Bronchial epithelial cell (primary cell): ENCODE measurements at regions not wholly inside any gene's neighbourhood (a gene's known extent, or its start where the extent isn't known, plus 50 kb on each side); places are given as distances from the start of the nearest gene placed in this dataset.

Source experiments
- DNase-seq: peaks from one replicate; pipeline ENCODE4 v3.0.0-alpha.2; 2010; ENCODE audit warnings: low read depth
- FAIRE-seq: peaks from 2 replicates; lab custom pipeline; 2011; peaks lifted over from hg19 to GRCh38; lab: Jason Lieb, UNC
- H3K27me3 ChIP-seq: 2 replicates; pipeline ENCODE4 v1.5.1; 2011; ENCODE audit warnings: low read length; ENCODE audit not compliant: control insufficient read depth, insufficient read depth
- H3K36me3 ChIP-seq: 2 replicates; pipeline ENCODE4 v1.5.1; 2011; ENCODE audit warnings: low read length; ENCODE audit not compliant: control insufficient read depth, insufficient read depth
- H3K4me3 ChIP-seq: 2 replicates; pipeline ENCODE4 v1.5.1; 2011; ENCODE audit warnings: mild to moderate bottlenecking, low read depth, low read length, control low read depth
- CTCF ChIP-seq: IDR thresholded peaks from 2 replicates; pipeline ENCODE4 v1.5.1; 2011; ENCODE audit warnings: mild to moderate bottlenecking, moderate library complexity, low read length, control low read depth, inconsistent platforms; ENCODE audit not compliant: insufficient read depth, severe bottlenecking

- Histone ChIP-seq H3K27me3 (no peaks in the 10 kb centered on the region), H3K36me3 (no peaks in the 10 kb centered on the region), H3K4me3 (no peak overlapping the region)
- no peak for TF ChIP-seq CTCF
- no peak for DNase-seq
- FAIRE-seq = no peak
Measured at GRCh38 chr5:35477911-35478310, 139.8 kb upstream of the SPEF2 start.

- H3K4me3 ChIP-seq = no peak overlapping the region
- FAIRE-seq (no peak), DNase-seq (no peak)
- H3K36me3 ChIP-seq = no peaks in the 10 kb centered on the region
- no peaks in the 10 kb centered on the region for H3K27me3 ChIP-seq
- no peak for TF ChIP-seq CTCF
Measured at GRCh38 chr5:35477321-35477720, 140.3 kb upstream of the SPEF2 start.

GRCh38 chr5:35476797-35477196 is 140.9 kb upstream of the SPEF2 start:
- Histone ChIP-seq H3K27me3 (no peaks in the 10 kb centered on the region), H3K36me3 (no peaks in the 10 kb centered on the region), H3K4me3 (no peak overlapping the region)
- DNase-seq (no peak), FAIRE-seq (no peak)
- no peak for TF ChIP-seq CTCF

- Histone ChIP-seq H3K27me3 (no peaks in the 10 kb centered on the region), H3K36me3 (no peaks in the 10 kb centered on the region), H3K4me3 (no peak overlapping the region)
- TF ChIP-seq CTCF = no peak
- DNase-seq (no peak), FAIRE-seq (no peak)
Measured at GRCh38 chr5:35476036-35476435, 141.6 kb upstream of the SPEF2 start.

- TF ChIP-seq CTCF = no peak
- DNase-seq = no peak
- Histone ChIP-seq H3K36me3 (no peaks in the 10 kb centered on the region), H3K27me3 (no peaks in the 10 kb centered on the region), H3K4me3 (no peak overlapping the region)
- no peak for FAIRE-seq
Measured at GRCh38 chr5:35473589-35473988, 144.1 kb upstream of the SPEF2 start.

- no peak overlapping the region for H3K4me3 ChIP-seq
- FAIRE-seq (no peak), DNase-seq (peak; percentile 13)
- no peaks in the 10 kb centered on the region for H3K36me3 ChIP-seq
- TF ChIP-seq CTCF = no peak
- H3K27me3 ChIP-seq = no peaks in the 10 kb centered on the region
Measured at GRCh38 chr5:35470866-35471265, 146.8 kb upstream of the SPEF2 start.
